OCI-LY3 (cell line): ENCODE measurements at regions not wholly inside any gene's neighbourhood (a gene's known extent, or its start where the extent isn't known, plus 50 kb on each side); places are given as distances from the start of the nearest gene placed in this dataset.

ENCODE experiments used
- H2AFZ ChIP-seq: fragments of 200-600, 300-600 bp; shearing (Covaris generic); 2 replicates; pipeline ENCODE4 v1.6.0; 2014; ENCODE audit warnings: antibody characterized with exemption, low read depth, low read length
- H3K27ac ChIP-seq: fragments of 200-600, 300-600 bp; sonication (generic); 2 replicates; pipeline ENCODE4 v1.5.1; 2014; ENCODE audit warnings: mild to moderate bottlenecking, low read length, moderate library complexity, mixed read lengths
- H3K27me3 ChIP-seq: fragments of 200-600, 300-600 bp; sonication (generic); 2 replicates; pipeline ENCODE4 v1.6.1; 2014; ENCODE audit warnings: low read depth, low read length, mixed read lengths
- H3K36me3 ChIP-seq: fragments of 200-600, 300-600 bp; sonication (generic); replicated peaks from 2 replicates; pipeline ENCODE3; 2014; ENCODE audit warnings: low read depth, low read length, mixed read lengths
- H3K4me1 ChIP-seq: fragments of 300-600, 200-600 bp; sonication (generic); 2 replicates; pipeline ENCODE4 v1.6.1; 2014; ENCODE audit warnings: low read length, mixed read lengths
- H3K4me2 ChIP-seq: fragments of 200-600, 300-600 bp; sonication (generic); 2 replicates; pipeline ENCODE4 v1.6.1; 2014; ENCODE audit warnings: low read length, mixed read lengths
- H3K4me3 ChIP-seq: fragments of 300-600, 200-600 bp; sonication (generic); 2 replicates; pipeline ENCODE4 v1.5.1; 2014; ENCODE audit warnings: antibody characterized with exemption, mild to moderate bottlenecking, low read length, moderate library complexity
- H3K79me2 ChIP-seq: fragments of 300-600, 200-600 bp; shearing (Covaris generic); 2 replicates; pipeline ENCODE4 v1.6.1; 2014; ENCODE audit warnings: mild to moderate bottlenecking, low read length, mixed read lengths
- H3K9ac ChIP-seq: fragments of 300-600, 200-600 bp; shearing (Covaris generic); 2 replicates; pipeline ENCODE4 v1.6.0; 2014; ENCODE audit warnings: mild to moderate bottlenecking, low read length, moderate library complexity
- H3K9me3 ChIP-seq: fragments of 200-600, 300-600 bp; shearing (Covaris generic); 2 replicates; pipeline ENCODE4 v1.6.1; 2014; ENCODE audit warnings: low read length, mixed read lengths; ENCODE audit not compliant: insufficient read depth
- H4K20me1 ChIP-seq: fragments of 200-600, 300-600 bp; sonication (generic); 2 replicates; pipeline ENCODE4 v1.6.1; 2016; ENCODE audit warnings: low read length, mixed read lengths; ENCODE audit not compliant: insufficient read depth
- EZH2phosphoT487 ChIP-seq: fragments of 200-600 bp; shearing (Covaris generic); IDR thresholded peaks from 2 replicates; pipeline ENCODE4 v1.6.1; 2018; ENCODE audit warnings: antibody characterized with exemption, mixed run types, low read depth
- TF ChIP-seq, protein P1 (sequence below): fragments of 200-600, 300-600 bp; sonication (generic); IDR thresholded peaks from 2 replicates; pipeline ENCODE4 v1.5.1; 2014; ENCODE audit warnings: antibody characterized with exemption, low read length, low read depth

DNA sequence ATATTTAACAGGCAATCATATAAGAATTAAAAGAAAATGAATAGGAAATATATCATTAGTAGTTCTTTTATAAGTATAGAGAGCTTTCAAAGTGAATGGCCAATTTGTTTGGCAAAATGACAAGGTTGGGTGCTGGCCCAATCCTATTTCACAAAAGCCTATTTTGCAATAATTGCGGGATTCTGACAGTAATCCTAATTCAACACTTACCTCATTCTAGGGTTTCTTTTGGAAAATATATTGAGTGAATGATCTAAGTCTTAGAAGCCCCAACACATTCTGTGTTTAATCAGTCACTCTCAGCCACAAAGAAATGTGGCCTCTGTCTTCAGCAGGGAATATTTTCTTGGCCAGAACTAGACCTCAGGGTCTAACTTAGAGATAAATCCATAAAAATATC lies 835.9 kb upstream of the ZNF608 start:
- H3K79me2 ChIP-seq, result no peaks in the 10 kb centered on the region
- no peaks in the 10 kb centered on the region for H3K27me3 ChIP-seq
- no peak overlapping the region for H3K4me2 ChIP-seq
- TF ChIP-seq, protein P1, sequence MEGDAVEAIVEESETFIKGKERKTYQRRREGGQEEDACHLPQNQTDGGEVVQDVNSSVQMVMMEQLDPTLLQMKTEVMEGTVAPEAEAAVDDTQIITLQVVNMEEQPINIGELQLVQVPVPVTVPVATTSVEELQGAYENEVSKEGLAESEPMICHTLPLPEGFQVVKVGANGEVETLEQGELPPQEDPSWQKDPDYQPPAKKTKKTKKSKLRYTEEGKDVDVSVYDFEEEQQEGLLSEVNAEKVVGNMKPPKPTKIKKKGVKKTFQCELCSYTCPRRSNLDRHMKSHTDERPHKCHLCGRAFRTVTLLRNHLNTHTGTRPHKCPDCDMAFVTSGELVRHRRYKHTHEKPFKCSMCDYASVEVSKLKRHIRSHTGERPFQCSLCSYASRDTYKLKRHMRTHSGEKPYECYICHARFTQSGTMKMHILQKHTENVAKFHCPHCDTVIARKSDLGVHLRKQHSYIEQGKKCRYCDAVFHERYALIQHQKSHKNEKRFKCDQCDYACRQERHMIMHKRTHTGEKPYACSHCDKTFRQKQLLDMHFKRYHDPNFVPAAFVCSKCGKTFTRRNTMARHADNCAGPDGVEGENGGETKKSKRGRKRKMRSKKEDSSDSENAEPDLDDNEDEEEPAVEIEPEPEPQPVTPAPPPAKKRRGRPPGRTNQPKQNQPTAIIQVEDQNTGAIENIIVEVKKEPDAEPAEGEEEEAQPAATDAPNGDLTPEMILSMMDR, result no peak
- no peak for TF ChIP-seq EZH2phosphoT487
- H3K36me3 ChIP-seq, result no peaks in the 10 kb centered on the region
- no peaks in the 10 kb centered on the region for H3K9me3 ChIP-seq
- H3K4me1 ChIP-seq, result no peaks in the 10 kb centered on the region
- H3K4me3 ChIP-seq, result no peak overlapping the region
- H3K27ac ChIP-seq, result no peak overlapping the region
- H3K9ac ChIP-seq, result no peak overlapping the region
- H2AFZ ChIP-seq, result no peak overlapping the region
- H4K20me1 ChIP-seq, result no peaks in the 10 kb centered on the region

DNA sequence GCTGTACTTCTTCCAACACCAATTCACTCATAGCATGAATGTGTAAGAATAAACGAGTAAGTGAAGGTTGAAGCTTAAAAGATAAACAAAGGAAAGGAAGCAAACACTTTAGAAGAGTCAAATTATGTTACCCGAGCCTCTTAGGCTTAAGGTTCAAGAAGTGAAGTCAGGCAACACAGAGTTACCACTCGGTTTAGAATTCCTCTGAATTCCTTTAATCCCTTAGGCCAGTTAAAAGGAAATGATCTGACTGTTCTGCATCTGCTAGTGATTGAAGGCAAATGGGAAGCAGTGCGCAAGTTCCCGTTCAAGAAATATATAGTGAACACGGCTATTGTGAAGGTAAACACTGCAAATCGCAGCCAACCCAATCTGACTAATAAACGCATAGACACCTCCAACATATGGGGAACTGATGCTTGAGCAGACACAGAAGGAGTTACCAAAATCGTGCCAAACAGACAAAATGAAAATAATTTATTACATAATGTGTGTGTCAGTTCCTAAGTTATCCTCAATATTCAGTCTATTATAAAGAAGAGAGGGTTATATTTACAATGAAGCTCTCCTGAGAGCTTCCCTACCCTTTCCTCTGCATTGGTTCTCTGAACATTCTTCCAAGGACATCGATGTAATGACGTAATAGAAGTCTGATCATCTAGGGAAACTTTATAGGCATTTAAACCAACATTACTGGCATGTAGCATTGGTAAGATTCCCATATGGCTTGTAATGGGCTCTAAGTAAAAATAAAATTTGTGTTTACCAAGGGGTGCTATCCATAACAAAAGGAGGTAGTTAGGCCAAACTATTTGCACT lies 837.1 kb upstream of the ZNF608 start:
- no peak overlapping the region for H2AFZ ChIP-seq
- TF ChIP-seq EZH2phosphoT487, result no peak
- TF ChIP-seq, protein P1, result no peak
- H3K4me1 ChIP-seq, result no peaks in the 10 kb centered on the region
- H4K20me1 ChIP-seq, result no peaks in the 10 kb centered on the region
- no peak overlapping the region for H3K4me2 ChIP-seq
- no peaks in the 10 kb centered on the region for H3K36me3 ChIP-seq
- no peaks in the 10 kb centered on the region for H3K9me3 ChIP-seq
- H3K27ac ChIP-seq, result no peak overlapping the region
- H3K4me3 ChIP-seq, result no peak overlapping the region
- H3K79me2 ChIP-seq, result no peaks in the 10 kb centered on the region
- H3K27me3 ChIP-seq, result no peaks in the 10 kb centered on the region
- H3K9ac ChIP-seq, result no peak overlapping the region

DNA sequence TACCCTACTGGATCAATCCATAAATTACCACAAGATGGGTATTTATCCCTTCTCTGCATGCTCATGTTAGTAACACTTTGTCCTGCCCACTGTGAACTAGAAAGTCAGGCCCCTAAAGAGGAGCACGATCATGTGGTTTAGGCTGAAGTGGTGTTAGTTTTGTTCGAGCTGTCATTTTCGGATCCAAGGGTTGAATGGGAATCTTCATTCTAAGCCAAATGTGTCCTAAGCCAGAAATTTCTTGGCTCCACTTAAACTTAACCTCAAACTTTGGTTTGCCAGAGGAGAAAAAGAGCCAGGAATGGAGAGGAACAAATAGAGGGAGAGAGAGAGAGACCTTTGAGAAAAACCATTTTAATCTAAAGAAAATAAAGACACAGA lies 837.7 kb upstream of the ZNF608 start:
- Histone ChIP-seq H3K27me3 (no peaks in the 10 kb centered on the region), H3K9ac (no peak overlapping the region), H3K36me3 (no peaks in the 10 kb centered on the region)

DNA sequence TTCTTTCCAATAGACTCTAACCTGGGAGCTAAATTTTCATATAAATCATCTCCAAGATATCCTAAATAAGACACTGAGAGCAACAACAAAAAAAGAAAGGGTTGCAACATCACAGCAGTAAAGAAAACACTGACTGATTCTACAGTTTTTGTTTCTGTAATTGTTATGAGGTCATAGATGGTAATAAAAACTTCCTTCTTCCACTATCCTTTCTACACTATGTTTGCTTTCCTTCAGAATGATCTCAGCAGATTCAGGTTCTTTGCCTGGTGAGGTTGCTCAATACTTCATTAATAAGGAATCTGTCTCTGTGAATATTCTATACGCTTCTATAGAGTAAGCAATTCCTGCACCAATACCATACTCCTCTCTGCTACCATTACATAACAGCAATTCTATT lies 835.6 kb upstream of the GRAMD2B start:
- no peak for TF ChIP-seq EZH2phosphoT487
- TF ChIP-seq, protein P1, result no peak
- Histone ChIP-seq H3K79me2 (no peaks in the 10 kb centered on the region), H3K4me1 (no peaks in the 10 kb centered on the region), H3K4me3 (no peak overlapping the region), H3K9ac (no peak overlapping the region), H3K27ac (no peak overlapping the region), H3K4me2 (no peak overlapping the region), H3K27me3 (no peaks in the 10 kb centered on the region), H4K20me1 (no peaks in the 10 kb centered on the region), H2AFZ (no peak overlapping the region), H3K36me3 (no peaks in the 10 kb centered on the region), H3K9me3 (no peaks in the 10 kb centered on the region)

More for the DNA sequence above, 837.7 kb upstream of the ZNF608 start:
- Histone ChIP-seq H3K4me1 (no peaks in the 10 kb centered on the region), H4K20me1 (no peaks in the 10 kb centered on the region), H3K4me3 (no peak overlapping the region), H3K9me3 (no peaks in the 10 kb centered on the region), H2AFZ (no peak overlapping the region), H3K27ac (no peak overlapping the region), H3K4me2 (no peak overlapping the region), H3K79me2 (no peaks in the 10 kb centered on the region)
- TF ChIP-seq, protein P1, result no peak
- TF ChIP-seq EZH2phosphoT487, result no peak
